OCI-LY7 (cell line): ENCODE measurements at regions not wholly inside any gene's neighbourhood (a gene's known extent, or its start where the extent isn't known, plus 50 kb on each side); places are given as distances from the start of the nearest gene placed in this dataset.

Source experiments
- BruUV-seq: library from RNA; stranded (reverse); fragments of 400-500 nt; replicated peaks from 2 replicates; lab custom pipeline; 2021; lab: Mats Ljungman, UMichigan
- CTCF ChIA-PET: fragments of 300-600 bp; sonication (Branson Sonifier 250); formaldehyde crosslinking; loops from one replicate; lab custom pipeline; 2022; ENCODE audit warnings: antibody characterized with exemption; ENCODE audit not compliant: unreplicated experiment; lab: Charles Lee
- POLR2A ChIA-PET: fragments of 300-600 bp; sonication (Branson Sonifier 250); formaldehyde crosslinking; loops from one replicate; lab custom pipeline; 2022; ENCODE audit warnings: antibody characterized with exemption; lab: Charles Lee
- DNase-seq: peaks from one replicate; pipeline ENCODE4 v3.0.0-alpha.2; 2015; ENCODE audit warnings: low spot score
- H2AFZ ChIP-seq: fragments of 200-600 bp; sonication (generic), shearing (Covaris generic); 2 replicates; pipeline ENCODE4 v1.6.1; 2014; ENCODE audit warnings: mild to moderate bottlenecking, antibody characterized with exemption, low read length, moderate library complexity
- H3K27ac ChIP-seq: fragments of 200-600 bp; sonication (generic); 2 replicates; pipeline ENCODE4 v1.5.1; 2014; ENCODE audit warnings: mixed run types, low read depth, mild to moderate bottlenecking, moderate library complexity, low read length, inconsistent platforms; ENCODE audit not compliant: poor library complexity, severe bottlenecking
- H3K36me3 ChIP-seq: fragments of 200-600 bp; sonication (generic); 2 replicates; pipeline ENCODE4 v1.6.1; 2014; ENCODE audit warnings: mild to moderate bottlenecking, antibody characterized with exemption, low read length, moderate library complexity, mixed read lengths; ENCODE audit not compliant: insufficient read depth
- H3K4me1 ChIP-seq: fragments of 200-600 bp; sonication (generic); 2 replicates; pipeline ENCODE4 v1.5.1; 2014; ENCODE audit warnings: mild to moderate bottlenecking, low read length; ENCODE audit not compliant: insufficient read depth, poor library complexity, severe bottlenecking
- H3K4me2 ChIP-seq: fragments of 200-600 bp; sonication (generic); 2 replicates; pipeline ENCODE4 v1.6.1; 2014; ENCODE audit warnings: mild to moderate bottlenecking, low read length
- H3K4me3 ChIP-seq: fragments of 200-600 bp; sonication (generic); 2 replicates; pipeline ENCODE4 v1.5.1; 2014; ENCODE audit warnings: mild to moderate bottlenecking, low read depth, low read length; ENCODE audit not compliant: poor library complexity, severe bottlenecking
- H3K79me2 ChIP-seq: fragments of 200-600 bp; sonication (generic); 2 replicates; pipeline ENCODE4 v1.6.1; 2016; ENCODE audit warnings: low read depth, mild to moderate bottlenecking, low read length, moderate library complexity, mixed read lengths; ENCODE audit not compliant: insufficient read depth
- H3K9me2 ChIP-seq: fragments of 200-600 bp; sonication (generic); 2 replicates; pipeline ENCODE4 v1.6.1; 2016; ENCODE audit warnings: mild to moderate bottlenecking, low read length, mixed read lengths; ENCODE audit not compliant: insufficient read depth
- H3K9me3 ChIP-seq: fragments of 200-600 bp; sonication (generic); 2 replicates; pipeline ENCODE4 v1.6.1; 2014; ENCODE audit warnings: mild to moderate bottlenecking, mixed run types, low read length, mixed read lengths
- H4K20me1 ChIP-seq: fragments of 200-600 bp; sonication (generic); 2 replicates; pipeline ENCODE4 v1.6.1; 2014; ENCODE audit warnings: mild to moderate bottlenecking, antibody characterized with exemption, low read length, moderate library complexity, mixed read lengths; ENCODE audit not compliant: insufficient read depth
- EZH2phosphoT487 ChIP-seq: fragments of 200-600 bp; sonication (generic); IDR thresholded peaks from 2 replicates; pipeline ENCODE4 v1.6.1; 2018; ENCODE audit warnings: low read depth, borderline replicate concordance, mild to moderate bottlenecking, mixed run types, antibody characterized with exemption, low read length, moderate library complexity, mixed read lengths
- intact Hi-C: fragments of 100-400 bp; cut with micrococcal nuclease; formaldehyde crosslinking; loops from one replicate; pipeline ENCODE4 v1.10.0; 2022; ENCODE audit not compliant: unreplicated experiment
- TF ChIP-seq, protein P1 (sequence below): fragments of 200-600 bp; sonication (generic); conservative IDR thresholded peaks from 2 replicates; pipeline ENCODE4 v1.5.1; 2014; ENCODE audit warnings: mild to moderate bottlenecking, antibody characterized with exemption, low read length, moderate library complexity, mixed read lengths

DNA sequence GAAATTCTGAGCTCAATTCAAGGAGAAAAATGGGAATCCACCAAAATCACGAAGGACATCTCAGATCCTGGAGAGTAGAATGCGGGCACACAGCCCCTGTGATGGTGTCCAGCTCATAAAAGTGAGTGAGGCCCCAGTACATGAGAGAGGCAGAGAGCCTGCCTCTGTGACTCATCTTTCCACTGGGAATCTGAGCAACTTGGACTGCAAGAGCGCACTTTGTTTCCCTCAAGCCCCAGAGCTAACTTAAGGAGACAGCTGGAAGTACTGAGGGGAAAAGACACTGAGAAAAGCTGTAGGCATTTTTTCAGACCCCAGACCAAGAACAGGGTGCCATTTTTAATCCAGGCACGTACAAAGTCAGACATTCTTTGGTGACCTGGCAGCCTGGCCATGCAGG lies 273.7 kb downstream of the C11orf87 start:
- POLR2A ChIA-PET: no interaction called here
- H3K4me2 ChIP-seq: no peak overlapping the region
- H2AFZ ChIP-seq: no peak overlapping the region
- H4K20me1 ChIP-seq: no peaks in the 10 kb centered on the region
- H3K4me3 ChIP-seq: no peak overlapping the region
- H3K9me2 ChIP-seq: no peaks in the 10 kb centered on the region
- no peaks in the 10 kb centered on the region for H3K4me1 ChIP-seq
- no peaks in the 10 kb centered on the region for H3K79me2 ChIP-seq
- intact Hi-C loops: loop anchor here (5.0 kb wide), 1 partner anchor 998 kb away; no protein-coding TSS in a partner anchor
- H3K9me3 ChIP-seq: 0 out of 2 replicates have a peak, but pooled peaks cover 6% of the 10 kb centered on the region
- no peak overlapping the region for H3K27ac ChIP-seq
- no peak for DNase-seq
- H3K36me3 ChIP-seq: no peaks in the 10 kb centered on the region
- BruUV-seq: no TSS peak
- CTCF ChIA-PET: no interaction called here
- TF ChIP-seq, protein P1, sequence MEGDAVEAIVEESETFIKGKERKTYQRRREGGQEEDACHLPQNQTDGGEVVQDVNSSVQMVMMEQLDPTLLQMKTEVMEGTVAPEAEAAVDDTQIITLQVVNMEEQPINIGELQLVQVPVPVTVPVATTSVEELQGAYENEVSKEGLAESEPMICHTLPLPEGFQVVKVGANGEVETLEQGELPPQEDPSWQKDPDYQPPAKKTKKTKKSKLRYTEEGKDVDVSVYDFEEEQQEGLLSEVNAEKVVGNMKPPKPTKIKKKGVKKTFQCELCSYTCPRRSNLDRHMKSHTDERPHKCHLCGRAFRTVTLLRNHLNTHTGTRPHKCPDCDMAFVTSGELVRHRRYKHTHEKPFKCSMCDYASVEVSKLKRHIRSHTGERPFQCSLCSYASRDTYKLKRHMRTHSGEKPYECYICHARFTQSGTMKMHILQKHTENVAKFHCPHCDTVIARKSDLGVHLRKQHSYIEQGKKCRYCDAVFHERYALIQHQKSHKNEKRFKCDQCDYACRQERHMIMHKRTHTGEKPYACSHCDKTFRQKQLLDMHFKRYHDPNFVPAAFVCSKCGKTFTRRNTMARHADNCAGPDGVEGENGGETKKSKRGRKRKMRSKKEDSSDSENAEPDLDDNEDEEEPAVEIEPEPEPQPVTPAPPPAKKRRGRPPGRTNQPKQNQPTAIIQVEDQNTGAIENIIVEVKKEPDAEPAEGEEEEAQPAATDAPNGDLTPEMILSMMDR: no peak
- TF ChIP-seq EZH2phosphoT487: no peak

DNA sequence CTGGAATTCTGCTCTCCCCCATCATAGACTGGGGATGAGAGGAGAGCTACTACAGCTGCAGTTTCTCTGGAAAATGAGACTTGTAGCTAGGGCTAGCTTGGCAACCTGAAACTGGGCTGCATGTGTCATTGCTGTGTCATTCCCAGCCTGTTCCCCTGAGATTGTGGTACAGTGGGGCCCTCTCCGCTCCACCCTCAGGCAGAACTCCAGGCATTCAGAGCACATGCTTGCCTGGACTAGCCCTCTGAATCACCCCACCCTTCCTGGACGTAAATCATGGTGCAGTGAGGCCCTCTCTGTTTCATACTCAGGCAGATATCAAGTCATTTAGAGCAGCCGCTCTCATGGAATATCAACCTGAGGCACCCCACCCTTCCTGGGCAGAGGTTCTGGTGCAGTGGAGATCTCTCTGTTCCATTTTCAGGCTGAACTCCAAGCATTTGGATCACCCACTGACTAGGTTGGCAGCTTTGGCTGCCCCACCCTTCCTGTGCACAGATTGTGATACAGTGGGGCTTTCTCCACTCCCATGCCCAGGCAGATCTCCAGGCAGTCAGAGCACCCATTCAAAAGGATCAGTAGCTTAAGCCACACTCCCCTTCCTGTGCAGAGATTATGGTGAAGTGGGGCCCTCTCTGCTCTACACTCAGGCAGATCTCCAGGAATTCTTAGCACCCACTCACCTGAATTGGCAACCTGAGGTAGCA lies 274.4 kb downstream of the C11orf87 start:
- TF ChIP-seq, protein P1: no peak
- TF ChIP-seq EZH2phosphoT487: no peak
- no peak overlapping the region for H2AFZ ChIP-seq
- intact Hi-C loops: loop anchor here (5.0 kb wide), 1 partner anchor 999 kb away; no protein-coding TSS in a partner anchor
- BruUV-seq: no TSS peak
- CTCF ChIA-PET: interaction anchor here (0.6 kb wide), 1 partner anchor 142 kb away, joined by 3 read pairs; no protein-coding TSS in a partner anchor
- no peaks in the 10 kb centered on the region for H3K4me1 ChIP-seq
- H3K36me3 ChIP-seq: no peaks in the 10 kb centered on the region
- no peak overlapping the region for H3K4me2 ChIP-seq
- 0 out of 2 replicates have a peak, but pooled peaks cover 6% of the 10 kb centered on the region for H3K9me3 ChIP-seq
- no peak overlapping the region for H3K4me3 ChIP-seq
- POLR2A ChIA-PET: no interaction called here
- DNase-seq: no peak
- H3K79me2 ChIP-seq: no peaks in the 10 kb centered on the region
- no peak overlapping the region for H3K27ac ChIP-seq
- H3K9me2 ChIP-seq: no peaks in the 10 kb centered on the region
- H4K20me1 ChIP-seq: no peaks in the 10 kb centered on the region
